ENCODE measurements at regions not wholly inside any gene's neighbourhood (a gene's known extent, or its start where the extent isn't known, plus 50 kb on each side); places are given as distances from the start of the nearest gene placed in this dataset.

DNA sequence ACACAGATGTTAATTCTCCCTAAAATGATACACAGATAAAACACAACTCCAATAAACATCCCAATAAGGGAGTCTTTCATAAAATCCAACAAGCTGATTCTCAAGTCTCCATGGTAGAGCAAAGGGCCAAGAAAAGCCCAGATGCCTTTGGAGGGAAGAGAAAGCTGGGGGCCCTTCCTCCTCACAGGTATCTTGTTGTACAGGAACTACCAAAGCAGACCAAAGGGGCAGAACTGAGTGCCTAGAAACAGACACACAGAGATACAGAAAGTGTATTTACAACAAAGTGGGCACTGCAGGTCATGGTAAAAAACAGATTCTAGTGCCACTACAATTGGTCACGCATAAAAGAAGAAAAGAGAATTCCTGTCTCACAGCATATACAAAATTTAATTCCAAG, 87.2 kb upstream of the NSMCE3 start:
- TF ChIP-seq, protein P1, sequence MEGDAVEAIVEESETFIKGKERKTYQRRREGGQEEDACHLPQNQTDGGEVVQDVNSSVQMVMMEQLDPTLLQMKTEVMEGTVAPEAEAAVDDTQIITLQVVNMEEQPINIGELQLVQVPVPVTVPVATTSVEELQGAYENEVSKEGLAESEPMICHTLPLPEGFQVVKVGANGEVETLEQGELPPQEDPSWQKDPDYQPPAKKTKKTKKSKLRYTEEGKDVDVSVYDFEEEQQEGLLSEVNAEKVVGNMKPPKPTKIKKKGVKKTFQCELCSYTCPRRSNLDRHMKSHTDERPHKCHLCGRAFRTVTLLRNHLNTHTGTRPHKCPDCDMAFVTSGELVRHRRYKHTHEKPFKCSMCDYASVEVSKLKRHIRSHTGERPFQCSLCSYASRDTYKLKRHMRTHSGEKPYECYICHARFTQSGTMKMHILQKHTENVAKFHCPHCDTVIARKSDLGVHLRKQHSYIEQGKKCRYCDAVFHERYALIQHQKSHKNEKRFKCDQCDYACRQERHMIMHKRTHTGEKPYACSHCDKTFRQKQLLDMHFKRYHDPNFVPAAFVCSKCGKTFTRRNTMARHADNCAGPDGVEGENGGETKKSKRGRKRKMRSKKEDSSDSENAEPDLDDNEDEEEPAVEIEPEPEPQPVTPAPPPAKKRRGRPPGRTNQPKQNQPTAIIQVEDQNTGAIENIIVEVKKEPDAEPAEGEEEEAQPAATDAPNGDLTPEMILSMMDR (optimal IDR thresholded peaks at IDR 0.05 in 1 of 3, IDR thresholded peaks at IDR 0.05 in 1 of 3, conservative IDR thresholded peaks at IDR 0.05 in 1 of 3; ENCODE audit: extremely low read depth in 1 of 3, insufficient read depth in 2 of 3, low read length in 3 of 3): no peak
- TF ChIP-seq EZH2 (IDR thresholded peaks at IDR 0.05; ENCODE audit: low read length): no peak
